ENCODE measurements at regions not wholly inside any gene's neighbourhood (a gene's known extent, or its start where the extent isn't known, plus 50 kb on each side); places are given as distances from the start of the nearest gene placed in this dataset.

DNA sequence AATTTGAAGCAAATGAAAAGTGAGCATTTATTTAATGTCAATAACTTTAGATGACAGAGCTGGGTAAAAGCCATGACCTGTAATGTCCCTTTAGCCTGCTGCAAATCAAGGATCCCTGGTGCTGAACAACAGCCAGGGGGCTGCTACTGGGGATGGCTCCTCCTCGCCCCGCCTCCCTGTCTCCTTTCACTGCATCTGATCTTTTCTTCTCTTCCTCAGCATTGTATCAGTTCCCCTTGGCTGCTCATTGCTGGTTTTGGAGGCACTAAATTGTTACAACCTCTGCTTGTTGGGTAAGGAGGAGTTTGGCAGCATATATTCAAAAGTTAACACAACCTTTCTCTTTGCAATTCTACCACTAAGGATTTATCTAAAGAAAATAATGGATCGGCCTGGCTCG, 236.3 kb upstream of the ID2 start:
- no peak for TF ChIP-seq EZH2phosphoT487 (IDR thresholded peaks at IDR 0.05; ENCODE audit: borderline replicate concordance, low read length)
- TF ChIP-seq, protein P1, sequence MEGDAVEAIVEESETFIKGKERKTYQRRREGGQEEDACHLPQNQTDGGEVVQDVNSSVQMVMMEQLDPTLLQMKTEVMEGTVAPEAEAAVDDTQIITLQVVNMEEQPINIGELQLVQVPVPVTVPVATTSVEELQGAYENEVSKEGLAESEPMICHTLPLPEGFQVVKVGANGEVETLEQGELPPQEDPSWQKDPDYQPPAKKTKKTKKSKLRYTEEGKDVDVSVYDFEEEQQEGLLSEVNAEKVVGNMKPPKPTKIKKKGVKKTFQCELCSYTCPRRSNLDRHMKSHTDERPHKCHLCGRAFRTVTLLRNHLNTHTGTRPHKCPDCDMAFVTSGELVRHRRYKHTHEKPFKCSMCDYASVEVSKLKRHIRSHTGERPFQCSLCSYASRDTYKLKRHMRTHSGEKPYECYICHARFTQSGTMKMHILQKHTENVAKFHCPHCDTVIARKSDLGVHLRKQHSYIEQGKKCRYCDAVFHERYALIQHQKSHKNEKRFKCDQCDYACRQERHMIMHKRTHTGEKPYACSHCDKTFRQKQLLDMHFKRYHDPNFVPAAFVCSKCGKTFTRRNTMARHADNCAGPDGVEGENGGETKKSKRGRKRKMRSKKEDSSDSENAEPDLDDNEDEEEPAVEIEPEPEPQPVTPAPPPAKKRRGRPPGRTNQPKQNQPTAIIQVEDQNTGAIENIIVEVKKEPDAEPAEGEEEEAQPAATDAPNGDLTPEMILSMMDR (IDR thresholded peaks at IDR 0.05; ENCODE audit: low read depth, low read length, poor library complexity, severe bottlenecking), result no peak

Data from DOHH2 (cell line).